GM23338 (cell line): ENCODE measurements at regions not wholly inside any gene's neighbourhood (a gene's known extent, or its start where the extent isn't known, plus 50 kb on each side); places are given as distances from the start of the nearest gene placed in this dataset.

ENCODE experiments used
- ATAC-seq: fragments of 200-7000 bp; cut with Tn5 transposase; 3 replicates; pipeline ENCODE4 v1.9.1; 2020
- DNase-seq: peaks from one replicate; pipeline ENCODE4 v3.0.0-alpha.2; 2015; ENCODE audit warnings: low spot score
- H2AFZ ChIP-seq: fragments of 200-600 bp; sonication (generic); 2 replicates; pipeline ENCODE4 v1.8.0; 2016; ENCODE audit warnings: antibody characterized with exemption, mild to moderate bottlenecking, moderate library complexity
- H3F3A ChIP-seq: fragments of 200-600 bp; sonication (generic); replicated peaks from 2 replicates; pipeline ENCODE4 v1.8.0; 2017; ENCODE audit warnings: antibody characterized with exemption, mixed run types, low read depth
- H3K27ac ChIP-seq: fragments of 200-600 bp; sonication (generic); 2 replicates; pipeline ENCODE4 v1.6.1; 2016; ENCODE audit warnings: low read depth
- H3K27me3 ChIP-seq: fragments of 200-600 bp; sonication (generic); 2 replicates; pipeline ENCODE4 v1.8.0; 2016; ENCODE audit warnings: mild to moderate bottlenecking, mixed run types, moderate library complexity; ENCODE audit not compliant: insufficient read depth
- H3K36me3 ChIP-seq: fragments of 200-600 bp; sonication (generic); 2 replicates; pipeline ENCODE4 v1.8.0; 2016; ENCODE audit warnings: mild to moderate bottlenecking; ENCODE audit not compliant: insufficient read depth
- H3K4me1 ChIP-seq: fragments of 200-600 bp; sonication (generic); 2 replicates; pipeline ENCODE4 v1.8.0; 2016; ENCODE audit warnings: mild to moderate bottlenecking, moderate library complexity; ENCODE audit not compliant: insufficient read depth
- H3K4me2 ChIP-seq: fragments of 200-600 bp; sonication (generic); 2 replicates; pipeline ENCODE4 v1.7.1; 2017; ENCODE audit warnings: mixed run types
- H3K4me3 ChIP-seq: fragments of 200-600 bp; sonication (generic); 2 replicates; pipeline ENCODE4 v1.6.1; 2016; ENCODE audit warnings: mixed run types
- H3K79me2 ChIP-seq: fragments of 200-600 bp; sonication (generic); replicated peaks from 2 replicates; pipeline ENCODE4 v1.8.0; 2017; ENCODE audit warnings: mild to moderate bottlenecking; ENCODE audit not compliant: insufficient read depth
- H3K9me2 ChIP-seq: fragments of 200-600 bp; sonication (generic); 2 replicates; pipeline ENCODE4 v1.8.0; 2017; ENCODE audit not compliant: insufficient read depth
- H4K20me1 ChIP-seq: fragments of 200-600 bp; sonication (generic); replicated peaks from 2 replicates; pipeline ENCODE4 v1.8.0; 2017; ENCODE audit warnings: mild to moderate bottlenecking; ENCODE audit not compliant: insufficient read depth
- H3K27ac Mint-ChIP-seq: 2 replicates; pipeline ENCODE4 v1.8.0; 2020; ENCODE audit warnings: inconsistent platforms, mild to moderate bottlenecking, moderate library complexity, mixed read lengths
- H3K27me3 Mint-ChIP-seq: 3 replicates; pipeline ENCODE4 v1.8.0; 2022; ENCODE audit warnings: low read depth, mild to moderate bottlenecking, moderate library complexity, mixed read lengths, inconsistent platforms; ENCODE audit not compliant: insufficient read depth, poor library complexity
- H3K36me3 Mint-ChIP-seq: 3 replicates; pipeline ENCODE4 v1.8.0; 2021; ENCODE audit warnings: low read depth, mild to moderate bottlenecking, inconsistent platforms, moderate library complexity, mixed read lengths
- H3K4me1 Mint-ChIP-seq: 3 replicates; pipeline ENCODE4 v1.8.0; 2020; ENCODE audit warnings: mild to moderate bottlenecking, inconsistent platforms, mixed read lengths
- H3K4me3 Mint-ChIP-seq: 3 replicates; pipeline ENCODE4 v1.8.0; 2021; ENCODE audit warnings: moderate library complexity, mild to moderate bottlenecking, inconsistent platforms, mixed read lengths
- H3K9me3 Mint-ChIP-seq: 3 replicates; pipeline ENCODE4 v1.8.0; 2020; ENCODE audit warnings: moderate library complexity, mild to moderate bottlenecking, inconsistent platforms, mixed read lengths
- EZH2 ChIP-seq: fragments of 200-600 bp; sonication (generic); IDR thresholded peaks from one replicate; pipeline ENCODE4 v1.8.0; 2017; ENCODE audit warnings: antibody characterized with exemption, mild to moderate bottlenecking, low read depth; ENCODE audit not compliant: unreplicated experiment
- EZH2phosphoT487 ChIP-seq: fragments of 200-600 bp; sonication (generic); IDR thresholded peaks from one replicate; pipeline ENCODE4 v1.8.1; 2018; ENCODE audit warnings: antibody characterized with exemption; ENCODE audit not compliant: unreplicated experiment
- JUNB ChIP-seq: IDR thresholded peaks from one replicate; pipeline ENCODE4 v1.6.1; 2016; ENCODE audit warnings: antibody characterized with exemption; ENCODE audit not compliant: unreplicated experiment
- NANOG ChIP-seq: IDR thresholded peaks from 2 replicates; pipeline ENCODE4 v1.6.1; 2016; ENCODE audit warnings: antibody characterized with exemption, borderline replicate concordance
- POLR2AphosphoS5 ChIP-seq: IDR thresholded peaks from 2 replicates; pipeline ENCODE4 v1.6.1; 2016; ENCODE audit warnings: antibody characterized with exemption, low read depth
- STAT1 ChIP-seq: IDR thresholded peaks from one replicate; pipeline ENCODE4 v1.6.1; 2016; ENCODE audit warnings: antibody characterized with exemption; ENCODE audit not compliant: unreplicated experiment
- ZNF114 ChIP-seq: fragments of 250-450 bp; sonication (Bioruptor Pico); IDR thresholded peaks from 2 replicates; pipeline ENCODE4 v1.5.0; 2020; ENCODE audit warnings: mild to moderate bottlenecking, moderate library complexity
- TF ChIP-seq, protein P1 (sequence below): IDR thresholded peaks from one replicate; pipeline ENCODE4 v1.6.1; 2018; ENCODE audit warnings: antibody characterized with exemption; ENCODE audit not compliant: unreplicated experiment
- TF ChIP-seq, protein P2 (sequence below), 2 experiments: fragments of 200-600 bp in 1 of 2; sonication (generic) in 1 of 2; conservative IDR thresholded peaks; 2 replicates each; pipeline versions ENCODE4 v1.5.1 to v1.6.1; 2016 to 2017; ENCODE audit warnings: antibody characterized with exemption in 2 of 2, low read depth in 2 of 2, mild to moderate bottlenecking in 2 of 2, moderate library complexity in 1 of 2
- TF ChIP-seq, protein P3 (sequence below): IDR thresholded peaks from 2 replicates; pipeline ENCODE4 v1.6.1; 2016; ENCODE audit warnings: antibody characterized with exemption
- TF ChIP-seq, protein P4 (sequence below): fragments of 250-450 bp; sonication (Bioruptor Pico); IDR thresholded peaks from 2 replicates; pipeline ENCODE4 v1.5.0; 2020; ENCODE audit warnings: mild to moderate bottlenecking, moderate library complexity

DNA sequence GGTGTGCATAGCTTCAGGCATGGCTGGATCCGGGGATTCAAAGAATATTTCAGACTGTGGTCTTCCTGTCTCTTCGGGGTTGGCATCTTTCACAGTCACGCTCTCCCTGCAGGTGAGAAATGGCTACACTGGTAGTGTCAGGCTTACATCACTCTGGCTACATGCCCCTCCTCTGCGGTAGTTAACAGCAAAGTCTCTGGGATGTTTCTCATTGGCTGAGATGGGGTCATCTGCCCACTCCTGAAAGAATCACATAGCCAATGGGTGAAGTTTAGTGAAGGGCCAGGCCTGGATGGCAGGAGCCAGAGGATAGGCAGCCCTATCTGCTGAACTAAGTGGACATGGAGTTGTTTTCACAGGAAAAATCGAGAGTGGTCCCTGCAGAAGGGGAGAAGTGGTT lies 356.5 kb downstream of the MATN1 start:
- Histone ChIP-seq H3K4me3 (no peak overlapping the region), H3K36me3 (no peaks in the 10 kb centered on the region), H2AFZ (peak overlapping the region; percentile 90), H3K79me2 (no peaks in the 10 kb centered on the region), H3K27me3 (no peaks in the 10 kb centered on the region), H4K20me1 (no peaks in the 10 kb centered on the region), H3K4me2 (no peak overlapping the region), H3K4me1 (peaks cover 3% of the 10 kb centered on the region; the same call in 1 of the 2 replicates), H3F3A (no peaks in the 10 kb centered on the region), H3K9me2 (no peaks in the 10 kb centered on the region; the same call in 1 of the 2 replicates), H3K27ac (no peak overlapping the region)
- Mint-ChIP-seq H3K36me3 (no peaks in the 10 kb centered on the region), H3K27ac (no peak overlapping the region), H3K9me3 (no peaks in the 10 kb centered on the region), H3K4me3 (no peak overlapping the region), H3K4me1 (peaks cover 15% of the 10 kb centered on the region; the same call in 2 of the 3 replicates), H3K27me3 (peaks cover 5% of the 10 kb centered on the region)
- DNase-seq (peak; percentile 15), ATAC-seq (peak; percentile 79)
- TF ChIP-seq NANOG (no peak), EZH2phosphoT487 (no peak), JUNB (no peak), POLR2AphosphoS5 (no peak), STAT1 (no peak), EZH2 (no peak), ZNF114 (no peak)
- TF ChIP-seq, protein P1, sequence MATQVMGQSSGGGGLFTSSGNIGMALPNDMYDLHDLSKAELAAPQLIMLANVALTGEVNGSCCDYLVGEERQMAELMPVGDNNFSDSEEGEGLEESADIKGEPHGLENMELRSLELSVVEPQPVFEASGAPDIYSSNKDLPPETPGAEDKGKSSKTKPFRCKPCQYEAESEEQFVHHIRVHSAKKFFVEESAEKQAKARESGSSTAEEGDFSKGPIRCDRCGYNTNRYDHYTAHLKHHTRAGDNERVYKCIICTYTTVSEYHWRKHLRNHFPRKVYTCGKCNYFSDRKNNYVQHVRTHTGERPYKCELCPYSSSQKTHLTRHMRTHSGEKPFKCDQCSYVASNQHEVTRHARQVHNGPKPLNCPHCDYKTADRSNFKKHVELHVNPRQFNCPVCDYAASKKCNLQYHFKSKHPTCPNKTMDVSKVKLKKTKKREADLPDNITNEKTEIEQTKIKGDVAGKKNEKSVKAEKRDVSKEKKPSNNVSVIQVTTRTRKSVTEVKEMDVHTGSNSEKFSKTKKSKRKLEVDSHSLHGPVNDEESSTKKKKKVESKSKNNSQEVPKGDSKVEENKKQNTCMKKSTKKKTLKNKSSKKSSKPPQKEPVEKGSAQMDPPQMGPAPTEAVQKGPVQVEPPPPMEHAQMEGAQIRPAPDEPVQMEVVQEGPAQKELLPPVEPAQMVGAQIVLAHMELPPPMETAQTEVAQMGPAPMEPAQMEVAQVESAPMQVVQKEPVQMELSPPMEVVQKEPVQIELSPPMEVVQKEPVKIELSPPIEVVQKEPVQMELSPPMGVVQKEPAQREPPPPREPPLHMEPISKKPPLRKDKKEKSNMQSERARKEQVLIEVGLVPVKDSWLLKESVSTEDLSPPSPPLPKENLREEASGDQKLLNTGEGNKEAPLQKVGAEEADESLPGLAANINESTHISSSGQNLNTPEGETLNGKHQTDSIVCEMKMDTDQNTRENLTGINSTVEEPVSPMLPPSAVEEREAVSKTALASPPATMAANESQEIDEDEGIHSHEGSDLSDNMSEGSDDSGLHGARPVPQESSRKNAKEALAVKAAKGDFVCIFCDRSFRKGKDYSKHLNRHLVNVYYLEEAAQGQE, result no peak
- TF ChIP-seq, protein P2, sequence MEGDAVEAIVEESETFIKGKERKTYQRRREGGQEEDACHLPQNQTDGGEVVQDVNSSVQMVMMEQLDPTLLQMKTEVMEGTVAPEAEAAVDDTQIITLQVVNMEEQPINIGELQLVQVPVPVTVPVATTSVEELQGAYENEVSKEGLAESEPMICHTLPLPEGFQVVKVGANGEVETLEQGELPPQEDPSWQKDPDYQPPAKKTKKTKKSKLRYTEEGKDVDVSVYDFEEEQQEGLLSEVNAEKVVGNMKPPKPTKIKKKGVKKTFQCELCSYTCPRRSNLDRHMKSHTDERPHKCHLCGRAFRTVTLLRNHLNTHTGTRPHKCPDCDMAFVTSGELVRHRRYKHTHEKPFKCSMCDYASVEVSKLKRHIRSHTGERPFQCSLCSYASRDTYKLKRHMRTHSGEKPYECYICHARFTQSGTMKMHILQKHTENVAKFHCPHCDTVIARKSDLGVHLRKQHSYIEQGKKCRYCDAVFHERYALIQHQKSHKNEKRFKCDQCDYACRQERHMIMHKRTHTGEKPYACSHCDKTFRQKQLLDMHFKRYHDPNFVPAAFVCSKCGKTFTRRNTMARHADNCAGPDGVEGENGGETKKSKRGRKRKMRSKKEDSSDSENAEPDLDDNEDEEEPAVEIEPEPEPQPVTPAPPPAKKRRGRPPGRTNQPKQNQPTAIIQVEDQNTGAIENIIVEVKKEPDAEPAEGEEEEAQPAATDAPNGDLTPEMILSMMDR (conservative IDR thresholded peaks at IDR 0.05; ENCODE audit: low read depth in 2 of 2), result no peak
- TF ChIP-seq, protein P3, sequence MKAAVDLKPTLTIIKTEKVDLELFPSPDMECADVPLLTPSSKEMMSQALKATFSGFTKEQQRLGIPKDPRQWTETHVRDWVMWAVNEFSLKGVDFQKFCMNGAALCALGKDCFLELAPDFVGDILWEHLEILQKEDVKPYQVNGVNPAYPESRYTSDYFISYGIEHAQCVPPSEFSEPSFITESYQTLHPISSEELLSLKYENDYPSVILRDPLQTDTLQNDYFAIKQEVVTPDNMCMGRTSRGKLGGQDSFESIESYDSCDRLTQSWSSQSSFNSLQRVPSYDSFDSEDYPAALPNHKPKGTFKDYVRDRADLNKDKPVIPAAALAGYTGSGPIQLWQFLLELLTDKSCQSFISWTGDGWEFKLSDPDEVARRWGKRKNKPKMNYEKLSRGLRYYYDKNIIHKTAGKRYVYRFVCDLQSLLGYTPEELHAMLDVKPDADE, result no peak
- TF ChIP-seq, protein P4, sequence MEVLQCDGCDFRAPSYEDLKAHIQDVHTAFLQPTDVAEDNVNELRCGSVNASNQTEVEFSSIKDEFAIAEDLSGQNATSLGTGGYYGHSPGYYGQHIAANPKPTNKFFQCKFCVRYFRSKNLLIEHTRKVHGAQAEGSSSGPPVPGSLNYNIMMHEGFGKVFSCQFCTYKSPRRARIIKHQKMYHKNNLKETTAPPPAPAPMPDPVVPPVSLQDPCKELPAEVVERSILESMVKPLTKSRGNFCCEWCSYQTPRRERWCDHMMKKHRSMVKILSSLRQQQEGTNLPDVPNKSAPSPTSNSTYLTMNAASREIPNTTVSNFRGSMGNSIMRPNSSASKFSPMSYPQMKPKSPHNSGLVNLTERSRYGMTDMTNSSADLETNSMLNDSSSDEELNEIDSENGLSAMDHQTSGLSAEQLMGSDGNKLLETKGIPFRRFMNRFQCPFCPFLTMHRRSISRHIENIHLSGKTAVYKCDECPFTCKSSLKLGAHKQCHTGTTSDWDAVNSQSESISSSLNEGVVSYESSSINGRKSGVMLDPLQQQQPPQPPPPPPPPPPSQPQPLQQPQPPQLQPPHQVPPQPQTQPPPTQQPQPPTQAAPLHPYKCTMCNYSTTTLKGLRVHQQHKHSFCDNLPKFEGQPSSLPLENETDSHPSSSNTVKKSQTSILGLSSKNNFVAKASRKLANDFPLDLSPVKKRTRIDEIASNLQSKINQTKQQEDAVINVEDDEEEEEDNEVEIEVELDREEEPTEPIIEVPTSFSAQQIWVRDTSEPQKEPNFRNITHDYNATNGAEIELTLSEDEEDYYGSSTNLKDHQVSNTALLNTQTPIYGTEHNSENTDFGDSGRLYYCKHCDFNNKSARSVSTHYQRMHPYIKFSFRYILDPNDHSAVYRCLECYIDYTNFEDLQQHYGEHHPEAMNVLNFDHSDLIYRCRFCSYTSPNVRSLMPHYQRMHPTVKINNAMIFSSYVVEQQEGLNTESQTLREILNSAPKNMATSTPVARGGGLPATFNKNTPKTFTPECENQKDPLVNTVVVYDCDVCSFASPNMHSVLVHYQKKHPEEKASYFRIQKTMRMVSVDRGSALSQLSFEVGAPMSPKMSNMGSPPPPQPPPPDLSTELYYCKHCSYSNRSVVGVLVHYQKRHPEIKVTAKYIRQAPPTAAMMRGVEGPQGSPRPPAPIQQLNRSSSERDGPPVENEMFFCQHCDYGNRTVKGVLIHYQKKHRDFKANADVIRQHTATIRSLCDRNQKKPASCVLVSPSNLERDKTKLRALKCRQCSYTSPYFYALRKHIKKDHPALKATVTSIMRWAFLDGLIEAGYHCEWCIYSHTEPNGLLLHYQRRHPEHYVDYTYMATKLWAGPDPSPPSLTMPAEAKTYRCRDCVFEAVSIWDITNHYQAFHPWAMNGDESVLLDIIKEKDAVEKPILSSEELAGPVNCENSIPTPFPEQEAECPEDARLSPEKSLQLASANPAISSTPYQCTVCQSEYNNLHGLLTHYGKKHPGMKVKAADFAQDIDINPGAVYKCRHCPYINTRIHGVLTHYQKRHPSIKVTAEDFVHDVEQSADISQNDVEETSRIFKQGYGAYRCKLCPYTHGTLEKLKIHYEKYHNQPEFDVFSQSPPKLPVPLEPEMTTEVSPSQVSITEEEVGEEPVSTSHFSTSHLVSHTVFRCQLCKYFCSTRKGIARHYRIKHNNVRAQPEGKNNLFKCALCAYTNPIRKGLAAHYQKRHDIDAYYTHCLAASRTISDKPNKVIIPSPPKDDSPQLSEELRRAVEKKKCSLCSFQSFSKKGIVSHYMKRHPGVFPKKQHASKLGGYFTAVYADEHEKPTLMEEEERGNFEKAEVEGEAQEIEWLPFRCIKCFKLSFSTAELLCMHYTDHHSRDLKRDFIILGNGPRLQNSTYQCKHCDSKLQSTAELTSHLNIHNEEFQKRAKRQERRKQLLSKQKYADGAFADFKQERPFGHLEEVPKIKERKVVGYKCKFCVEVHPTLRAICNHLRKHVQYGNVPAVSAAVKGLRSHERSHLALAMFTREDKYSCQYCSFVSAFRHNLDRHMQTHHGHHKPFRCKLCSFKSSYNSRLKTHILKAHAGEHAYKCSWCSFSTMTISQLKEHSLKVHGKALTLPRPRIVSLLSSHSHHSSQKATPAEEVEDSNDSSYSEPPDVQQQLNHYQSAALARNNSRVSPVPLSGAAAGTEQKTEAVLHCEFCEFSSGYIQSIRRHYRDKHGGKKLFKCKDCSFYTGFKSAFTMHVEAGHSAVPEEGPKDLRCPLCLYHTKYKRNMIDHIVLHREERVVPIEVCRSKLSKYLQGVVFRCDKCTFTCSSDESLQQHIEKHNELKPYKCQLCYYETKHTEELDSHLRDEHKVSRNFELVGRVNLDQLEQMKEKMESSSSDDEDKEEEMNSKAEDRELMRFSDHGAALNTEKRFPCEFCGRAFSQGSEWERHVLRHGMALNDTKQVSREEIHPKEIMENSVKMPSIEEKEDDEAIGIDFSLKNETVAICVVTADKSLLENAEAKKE (CRISPR knock-in tag), result no peak
